SK-N-SH (cell line): ENCODE measurements at regions not wholly inside any gene's neighbourhood (a gene's known extent, or its start where the extent isn't known, plus 50 kb on each side); places are given as distances from the start of the nearest gene placed in this dataset.

Experiments
- EP300 ChIP-seq, 2 experiments: IDR thresholded peaks; 2 replicates each; pipeline versions ENCODE4 v1.4.0 to v1.6.1; 2012; ENCODE audit warnings: borderline replicate concordance in 1 of 2, low read depth in 1 of 2, low read length in 1 of 2
- EZH2phosphoT487 ChIP-seq: fragments of 200-600 bp; sonication (generic); IDR thresholded peaks from 2 replicates; pipeline ENCODE4 v1.6.1; 2017; ENCODE audit warnings: low read depth, mixed run types, mild to moderate bottlenecking, antibody characterized with exemption, moderate library complexity, borderline replicate concordance
- GABPA ChIP-seq: IDR thresholded peaks from 2 replicates; pipeline ENCODE4 v1.4.0; 2012; ENCODE audit warnings: low read depth, mild to moderate bottlenecking
- MAX ChIP-seq: IDR thresholded peaks from 2 replicates; pipeline ENCODE4 v1.4.0; 2012; ENCODE audit warnings: low read depth
- TAF1 ChIP-seq: IDR thresholded peaks from 2 replicates; pipeline ENCODE4 v1.6.1; 2012; ENCODE audit warnings: low read depth, mild to moderate bottlenecking, low read length, moderate library complexity, borderline replicate concordance
- TF ChIP-seq, protein P1 (sequence below): fragments of 200-600 bp; sonication (generic); IDR thresholded peaks from 2 replicates; pipeline ENCODE4 v1.6.1; 2017; ENCODE audit warnings: antibody characterized with exemption, mild to moderate bottlenecking, moderate library complexity

- TF ChIP-seq, protein P1, sequence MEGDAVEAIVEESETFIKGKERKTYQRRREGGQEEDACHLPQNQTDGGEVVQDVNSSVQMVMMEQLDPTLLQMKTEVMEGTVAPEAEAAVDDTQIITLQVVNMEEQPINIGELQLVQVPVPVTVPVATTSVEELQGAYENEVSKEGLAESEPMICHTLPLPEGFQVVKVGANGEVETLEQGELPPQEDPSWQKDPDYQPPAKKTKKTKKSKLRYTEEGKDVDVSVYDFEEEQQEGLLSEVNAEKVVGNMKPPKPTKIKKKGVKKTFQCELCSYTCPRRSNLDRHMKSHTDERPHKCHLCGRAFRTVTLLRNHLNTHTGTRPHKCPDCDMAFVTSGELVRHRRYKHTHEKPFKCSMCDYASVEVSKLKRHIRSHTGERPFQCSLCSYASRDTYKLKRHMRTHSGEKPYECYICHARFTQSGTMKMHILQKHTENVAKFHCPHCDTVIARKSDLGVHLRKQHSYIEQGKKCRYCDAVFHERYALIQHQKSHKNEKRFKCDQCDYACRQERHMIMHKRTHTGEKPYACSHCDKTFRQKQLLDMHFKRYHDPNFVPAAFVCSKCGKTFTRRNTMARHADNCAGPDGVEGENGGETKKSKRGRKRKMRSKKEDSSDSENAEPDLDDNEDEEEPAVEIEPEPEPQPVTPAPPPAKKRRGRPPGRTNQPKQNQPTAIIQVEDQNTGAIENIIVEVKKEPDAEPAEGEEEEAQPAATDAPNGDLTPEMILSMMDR = no peak
- TF ChIP-seq TAF1 (no peak), MAX (no peak), EP300 (IDR thresholded peaks at IDR 0.05; ENCODE audit: borderline replicate concordance in 1 of 2, low read depth in 1 of 2, low read length in 1 of 2) (no peak), GABPA (no peak), EZH2phosphoT487 (no peak)
These were observed 1881.7 kb downstream of the MRPL39 start for GRCh38 chr21:23725576-23725975.
